Endothelial cell (in vitro differentiated cells): ENCODE measurements at regions not wholly inside any gene's neighbourhood (a gene's known extent, or its start where the extent isn't known, plus 50 kb on each side); places are given as distances from the start of the nearest gene placed in this dataset.

ENCODE experiments used
- DNase-seq: peaks from one replicate; pipeline ENCODE4 v3.0.0; 2021; ENCODE audit warnings: low spot score
- H3K27ac Mint-ChIP-seq: one replicate; pipeline ENCODE4 v1.8.0; 2021; ENCODE audit warnings: mixed read lengths, inconsistent platforms; ENCODE audit not compliant: unreplicated experiment
- H3K27me3 Mint-ChIP-seq: one replicate; pipeline ENCODE4 v1.8.0; 2021; ENCODE audit warnings: mild to moderate bottlenecking, moderate library complexity, mixed read lengths, inconsistent platforms; ENCODE audit not compliant: unreplicated experiment
- H3K36me3 Mint-ChIP-seq: one replicate; pipeline ENCODE4 v1.8.0; 2021; ENCODE audit warnings: mild to moderate bottlenecking, low read depth, mixed read lengths, inconsistent platforms; ENCODE audit not compliant: unreplicated experiment
- H3K4me1 Mint-ChIP-seq: one replicate; pipeline ENCODE4 v1.8.0; 2021; ENCODE audit warnings: mild to moderate bottlenecking, mixed read lengths, inconsistent platforms; ENCODE audit not compliant: unreplicated experiment
- H3K4me3 Mint-ChIP-seq: one replicate; pipeline ENCODE4 v1.8.0; 2021; ENCODE audit warnings: mild to moderate bottlenecking, mixed read lengths, inconsistent platforms; ENCODE audit not compliant: unreplicated experiment
- H3K9me3 Mint-ChIP-seq: one replicate; pipeline ENCODE4 v1.8.0; 2021; ENCODE audit warnings: mixed read lengths, inconsistent platforms; ENCODE audit not compliant: unreplicated experiment
- TF ChIP-seq, protein P1 (sequence below): fragments of 200-600 bp; sonication (generic); IDR thresholded peaks from one replicate; pipeline ENCODE4 v1.5.0; 2021; ENCODE audit warnings: antibody characterized with exemption; ENCODE audit not compliant: unreplicated experiment

DNA sequence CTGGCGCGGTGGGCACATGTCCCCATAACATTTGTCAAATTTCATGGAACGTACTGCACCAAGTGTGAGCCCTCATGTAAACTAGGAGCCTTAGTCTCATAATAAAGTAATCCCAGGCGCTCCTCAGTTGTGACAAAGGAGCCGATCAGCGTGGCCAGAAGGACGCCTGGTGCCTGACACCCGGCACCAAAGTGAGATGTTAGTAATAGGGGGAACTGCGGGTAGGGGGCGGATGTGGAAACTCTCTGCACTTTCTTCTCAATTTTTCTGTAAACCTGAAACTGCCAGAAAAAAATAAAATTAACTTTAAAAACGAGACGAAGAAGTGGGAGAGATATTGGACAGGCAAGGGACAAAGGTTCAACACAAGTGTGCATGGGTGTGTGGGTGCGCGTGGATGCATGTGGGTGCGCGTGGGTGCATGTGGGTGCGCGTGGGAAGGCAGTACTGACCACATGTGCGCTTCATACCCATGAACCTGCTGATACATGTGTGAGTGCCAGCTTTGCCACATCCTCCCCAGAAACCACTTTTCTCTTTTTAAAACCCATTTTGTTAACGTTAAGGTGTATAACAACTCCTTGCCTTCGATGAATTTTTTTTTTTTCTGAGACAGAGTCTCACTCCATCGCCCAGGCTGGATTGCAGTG is 55.4 kb upstream of the LINC01488 start:
- no peak for DNase-seq
- no peaks in the 10 kb centered on the region for H3K9me3 Mint-ChIP-seq
- TF ChIP-seq, protein P1, sequence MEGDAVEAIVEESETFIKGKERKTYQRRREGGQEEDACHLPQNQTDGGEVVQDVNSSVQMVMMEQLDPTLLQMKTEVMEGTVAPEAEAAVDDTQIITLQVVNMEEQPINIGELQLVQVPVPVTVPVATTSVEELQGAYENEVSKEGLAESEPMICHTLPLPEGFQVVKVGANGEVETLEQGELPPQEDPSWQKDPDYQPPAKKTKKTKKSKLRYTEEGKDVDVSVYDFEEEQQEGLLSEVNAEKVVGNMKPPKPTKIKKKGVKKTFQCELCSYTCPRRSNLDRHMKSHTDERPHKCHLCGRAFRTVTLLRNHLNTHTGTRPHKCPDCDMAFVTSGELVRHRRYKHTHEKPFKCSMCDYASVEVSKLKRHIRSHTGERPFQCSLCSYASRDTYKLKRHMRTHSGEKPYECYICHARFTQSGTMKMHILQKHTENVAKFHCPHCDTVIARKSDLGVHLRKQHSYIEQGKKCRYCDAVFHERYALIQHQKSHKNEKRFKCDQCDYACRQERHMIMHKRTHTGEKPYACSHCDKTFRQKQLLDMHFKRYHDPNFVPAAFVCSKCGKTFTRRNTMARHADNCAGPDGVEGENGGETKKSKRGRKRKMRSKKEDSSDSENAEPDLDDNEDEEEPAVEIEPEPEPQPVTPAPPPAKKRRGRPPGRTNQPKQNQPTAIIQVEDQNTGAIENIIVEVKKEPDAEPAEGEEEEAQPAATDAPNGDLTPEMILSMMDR = no peak
- H3K36me3 Mint-ChIP-seq = no peaks in the 10 kb centered on the region
- H3K27ac Mint-ChIP-seq = no peak overlapping the region
- no peak overlapping the region for H3K4me3 Mint-ChIP-seq
- no peaks in the 10 kb centered on the region for H3K4me1 Mint-ChIP-seq
- peaks cover 8% of the 10 kb centered on the region for H3K27me3 Mint-ChIP-seq

DNA sequence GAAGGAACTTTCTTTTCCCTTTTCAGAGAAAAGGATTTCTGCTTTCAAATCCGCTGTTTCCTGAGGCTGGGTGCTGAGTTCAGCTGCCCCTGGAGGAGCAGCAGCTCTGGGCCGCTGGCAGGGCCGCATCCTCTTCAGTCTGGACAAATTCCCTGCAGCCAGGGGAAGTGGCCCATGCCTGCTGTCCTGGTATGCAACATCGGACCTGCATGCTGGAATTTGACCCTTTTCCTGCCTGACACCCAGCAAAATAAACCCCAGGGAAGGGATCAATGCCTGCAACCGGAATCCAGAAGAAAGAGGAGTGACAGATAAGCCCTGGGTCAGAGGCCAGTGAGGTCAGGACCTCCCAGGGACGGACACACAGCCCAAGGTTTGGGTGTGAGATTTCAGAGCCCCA is 54.1 kb upstream of the LINC01488 start:
- no peaks in the 10 kb centered on the region for H3K36me3 Mint-ChIP-seq
- H3K4me3 Mint-ChIP-seq = no peak overlapping the region
- TF ChIP-seq, protein P1 = no peak
- peaks cover 9% of the 10 kb centered on the region for H3K27me3 Mint-ChIP-seq
- no peaks in the 10 kb centered on the region for H3K9me3 Mint-ChIP-seq
- H3K27ac Mint-ChIP-seq = no peak overlapping the region
- no peaks in the 10 kb centered on the region for H3K4me1 Mint-ChIP-seq
- no peak for DNase-seq

DNA sequence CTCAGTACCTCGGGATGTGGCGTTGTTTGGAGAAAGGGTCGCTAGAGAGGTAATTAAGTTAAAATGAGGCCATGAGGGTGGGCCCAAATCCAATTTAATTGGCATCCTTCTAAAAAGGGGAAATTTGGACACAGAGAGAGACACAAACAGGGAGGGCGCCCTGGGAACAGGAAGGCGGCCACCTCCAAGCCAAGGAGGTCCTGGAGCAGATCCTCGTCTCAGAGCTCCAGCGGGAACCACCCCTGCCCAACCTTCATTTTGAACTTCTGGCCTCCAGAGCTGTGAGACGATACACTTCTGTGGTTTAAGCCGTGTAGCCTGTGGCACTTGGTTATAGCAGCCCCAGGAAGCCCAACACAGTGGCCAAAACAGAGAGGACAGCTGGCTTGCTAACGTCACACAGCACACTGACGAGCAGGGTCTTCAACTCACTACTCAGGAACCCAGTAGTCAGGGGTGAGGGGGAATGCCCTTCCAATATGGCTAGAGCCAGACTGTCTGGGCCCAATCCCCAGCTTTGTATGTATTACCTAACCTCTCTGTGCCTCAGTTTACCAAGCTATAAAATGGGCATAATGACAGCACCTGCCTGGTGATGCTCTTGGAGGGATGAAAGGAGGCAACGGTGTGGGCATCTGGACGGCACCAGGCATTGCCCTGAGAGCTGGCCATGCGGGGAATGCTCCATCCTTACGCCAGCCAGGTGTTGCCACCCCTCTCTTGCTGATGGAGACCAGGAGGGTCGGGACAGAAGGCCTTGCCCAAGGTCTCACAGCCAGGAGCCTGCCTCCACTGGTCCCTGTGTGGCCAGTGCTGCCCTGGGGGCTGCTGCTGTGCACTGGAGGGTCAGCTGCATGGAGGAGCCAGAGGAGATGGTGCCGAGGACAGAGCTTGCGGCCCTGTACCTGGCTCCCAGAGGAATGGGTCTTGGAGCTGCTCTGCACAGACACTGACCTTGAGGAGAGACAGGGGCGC is 53.3 kb upstream of the LINC01488 start:
- H3K27ac Mint-ChIP-seq = no peak overlapping the region
- H3K9me3 Mint-ChIP-seq = no peaks in the 10 kb centered on the region
- H3K27me3 Mint-ChIP-seq = peaks cover 9% of the 10 kb centered on the region
- TF ChIP-seq, protein P1 = no peak
- no peaks in the 10 kb centered on the region for H3K4me1 Mint-ChIP-seq
- H3K4me3 Mint-ChIP-seq = no peak overlapping the region
- no peaks in the 10 kb centered on the region for H3K36me3 Mint-ChIP-seq
- no peak for DNase-seq

DNA sequence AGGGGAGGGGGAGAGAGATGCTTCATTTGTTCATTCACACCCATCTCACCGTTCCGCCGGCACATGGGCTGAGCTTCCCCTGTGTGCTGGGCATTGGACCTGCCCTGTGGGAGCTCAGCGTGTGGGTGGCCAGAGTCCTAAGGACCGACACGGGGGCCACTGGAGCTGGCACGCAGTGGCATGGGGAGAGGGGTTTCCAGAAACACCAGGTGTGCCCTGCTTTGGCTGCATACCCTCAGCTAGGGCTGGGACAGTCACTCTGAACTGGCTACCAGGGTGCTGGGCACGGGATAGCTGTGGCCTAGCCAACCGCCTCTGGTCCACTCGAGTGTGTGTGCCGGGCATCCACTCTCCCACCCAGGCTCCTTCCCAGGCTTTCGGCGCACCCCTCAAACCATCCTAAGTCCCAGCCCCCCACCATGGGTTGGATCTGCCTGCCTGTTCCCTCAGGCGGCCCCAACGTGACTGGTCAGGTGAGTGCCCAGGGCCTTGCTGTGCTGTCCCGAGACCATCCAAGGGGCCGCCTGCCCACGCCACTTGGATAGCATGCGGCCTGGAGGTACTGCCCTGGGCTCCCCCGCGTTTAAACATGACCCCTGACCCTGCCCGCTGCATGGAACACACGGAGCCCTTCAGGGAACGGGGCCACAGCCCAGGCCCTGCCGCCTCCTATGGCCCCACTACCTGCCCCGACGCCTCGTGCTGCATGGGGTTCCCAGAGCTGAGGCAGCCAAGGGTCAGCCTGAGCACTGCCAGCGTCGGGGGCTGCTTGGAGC is 51.6 kb upstream of the LINC01488 start:
- H3K4me1 Mint-ChIP-seq = no peaks in the 10 kb centered on the region
- no peak overlapping the region for H3K27ac Mint-ChIP-seq
- H3K36me3 Mint-ChIP-seq = no peaks in the 10 kb centered on the region
- DNase-seq = no peak
- H3K9me3 Mint-ChIP-seq = no peaks in the 10 kb centered on the region
- H3K4me3 Mint-ChIP-seq = no peak overlapping the region
- H3K27me3 Mint-ChIP-seq = peaks cover 9% of the 10 kb centered on the region
- TF ChIP-seq, protein P1 = no peak
